CD4-positive, alpha-beta memory T cell (primary cell): ENCODE measurements at regions not wholly inside any gene's neighbourhood (a gene's known extent, or its start where the extent isn't known, plus 50 kb on each side); places are given as distances from the start of the nearest gene placed in this dataset.

Experiments used
- CTCF ChIA-PET: fragments of 350-600 bp; sonication (Branson Sonifier 250); formaldehyde crosslinking; loops from one replicate; lab custom pipeline; 2021; ENCODE audit warnings: inconsistent platforms; ENCODE audit not compliant: partially characterized antibody; lab: Charles Lee
- POLR2A ChIA-PET: fragments of 350-600 bp; sonication (Branson Sonifier 250); formaldehyde crosslinking; loops from one replicate; lab custom pipeline; 2021; ENCODE audit not compliant: partially characterized antibody; lab: Charles Lee
- DNase-seq, 5 donors: peaks; one replicate each; pipeline versions ENCODE4 v3.0.0 to v3.0.0-alpha.2; 2020 to 2022; ENCODE audit warnings: mixed read lengths in 1 of 5
- H3K27ac ChIP-seq: one replicate; pipeline ENCODE4 v1.7.0; 2013; ENCODE audit warnings: low read depth, low read length
- H3K27me3 ChIP-seq: 2 replicates; pipeline ENCODE4 v1.7.0; 2013; ENCODE audit warnings: mild to moderate bottlenecking, low read length, moderate library complexity; ENCODE audit not compliant: insufficient read depth
- H3K36me3 ChIP-seq: 2 replicates; pipeline ENCODE4 v1.7.0; 2013; ENCODE audit warnings: mild to moderate bottlenecking, low read length, moderate library complexity; ENCODE audit not compliant: insufficient read depth
- H3K4me1 ChIP-seq: 2 replicates; pipeline ENCODE4 v1.7.0; 2013; ENCODE audit warnings: mild to moderate bottlenecking, low read length, moderate library complexity; ENCODE audit not compliant: insufficient read depth
- H3K4me3 ChIP-seq, 2 donors: one replicate each; pipeline ENCODE4 v1.7.0; 2013; ENCODE audit warnings: low read length in 2 of 2, mild to moderate bottlenecking in 1 of 2
- H3K9me3 ChIP-seq, 2 donors: one replicate each; pipeline ENCODE4 v1.7.0; 2013; ENCODE audit warnings: low read length in 2 of 2, control low read depth in 1 of 2; ENCODE audit not compliant: control insufficient read depth in 1 of 2
- H3K27ac Mint-ChIP-seq, 7 donors: one replicate each; pipeline ENCODE4 v1.8.0; 2020 to 2021; ENCODE audit warnings: mixed read lengths in 7 of 7, mild to moderate bottlenecking in 6 of 7, inconsistent platforms in 3 of 7, moderate library complexity in 3 of 7
- H3K27me3 Mint-ChIP-seq, 2 donors: one replicate each; pipeline ENCODE4 v1.8.0; 2020 to 2021; ENCODE audit warnings: mixed read lengths in 2 of 2
- H3K36me3 Mint-ChIP-seq, 2 donors: one replicate each; pipeline ENCODE4 v1.8.0; 2020 to 2021; ENCODE audit warnings: mixed read lengths in 2 of 2, inconsistent platforms in 1 of 2, mild to moderate bottlenecking in 1 of 2
- H3K4me1 Mint-ChIP-seq, 4 donors: one replicate each; pipeline ENCODE4 v1.8.0; 2020 to 2021; ENCODE audit warnings: mixed read lengths in 4 of 4, mild to moderate bottlenecking in 1 of 4
- H3K4me3 Mint-ChIP-seq, 8 donors: one replicate each; pipeline ENCODE4 v1.8.0; 2020 to 2021; ENCODE audit warnings: mixed read lengths in 8 of 8, mild to moderate bottlenecking in 7 of 8, moderate library complexity in 6 of 8, inconsistent platforms in 3 of 8
- H3K9me3 Mint-ChIP-seq, 8 donors: one replicate each; pipeline ENCODE4 v1.8.0; 2020 to 2021; ENCODE audit warnings: mixed read lengths in 8 of 8, mild to moderate bottlenecking in 5 of 8, inconsistent platforms in 3 of 8, moderate library complexity in 1 of 8
- intact Hi-C: fragments of 100-400 bp; cut with micrococcal nuclease; formaldehyde crosslinking; loops from one replicate; pipeline ENCODE4 v1.15.1; 2023

- H3K36me3 ChIP-seq = no peaks in the 10 kb centered on the region
- peak in 1 of 5 donors; percentile 7 for DNase-seq
- H3K4me3 Mint-ChIP-seq = peak overlapping the region in 7 of 8 donors; percentile 64 to 82 (median 77)
- POLR2A ChIA-PET = interaction anchor here (1.4 to 3.5 kb wide), 4 partner anchors 9 to 101 kb away, joined by 4 to 92 read pairs (median 26); no protein-coding TSS in a partner anchor
- H3K9me3 ChIP-seq = no peaks in the 10 kb centered on the region
- H3K4me3 ChIP-seq = no peak overlapping the region
- peak overlapping the region; percentile 87 to 98 (median 95) for H3K27ac Mint-ChIP-seq
- CTCF ChIA-PET = interaction anchor here (2.0 to 2.4 kb wide), 2 partner anchors 13 to 78 kb away, joined by 10 to 11 read pairs; no protein-coding TSS in a partner anchor
- no peaks in the 10 kb centered on the region for H3K27me3 Mint-ChIP-seq
- H3K4me1 Mint-ChIP-seq = peaks cover 59 to 86% (median 72%) of the 10 kb centered on the region in 4 donors
- peak overlapping the region; percentile 67 for H3K27ac ChIP-seq
- H3K9me3 Mint-ChIP-seq = peaks cover 0 to 4% (median 0%) of the 10 kb centered on the region in 8 donors
- intact Hi-C loops = loop anchor here (1.0 to 5.0 kb wide), 7 partner anchors 47 to 542 kb away; partner anchors contain the start of genes FOXN3 and TDP1
- peaks cover 0 to 4% of the 10 kb centered on the region in 2 donors for H3K36me3 Mint-ChIP-seq
- H3K27me3 ChIP-seq = no peaks in the 10 kb centered on the region
- H3K4me1 ChIP-seq = peaks cover 75% of the 10 kb centered on the region
These were observed 235.0 kb downstream of the EFCAB11 start for GRCh38 chr14:89719366-89720075.

- no peak for DNase-seq
- H3K36me3 Mint-ChIP-seq = peaks cover 0 to 6% of the 10 kb centered on the region in 2 donors
- Histone ChIP-seq H3K27ac (no peak overlapping the region), H3K27me3 (no peaks in the 10 kb centered on the region), H3K4me3 (no peak overlapping the region), H3K4me1 (no peaks in the 10 kb centered on the region), H3K9me3 (no peaks in the 10 kb centered on the region), H3K36me3 (no peaks in the 10 kb centered on the region)
- H3K27ac Mint-ChIP-seq = no peak overlapping the region
- no peaks in the 10 kb centered on the region for H3K27me3 Mint-ChIP-seq
- ChIA-PET CTCF (no interaction called here), POLR2A (no interaction called here)
- intact Hi-C loops = no loop called here
- peaks cover 3 to 5% (median 4%) of the 10 kb centered on the region in 4 donors for H3K4me1 Mint-ChIP-seq
- H3K9me3 Mint-ChIP-seq = peaks cover 2 to 9% (median 5%) of the 10 kb centered on the region in 8 donors
- no peak overlapping the region for H3K4me3 Mint-ChIP-seq
These were observed 245.4 kb downstream of the EFCAB11 start for GRCh38 chr14:89708982-89709625.

GRCh38 chr14:89707086-89707485, 247.4 kb downstream of the EFCAB11 start:
- no peak overlapping the region for H3K4me3 ChIP-seq
- no peaks in the 10 kb centered on the region for H3K27me3 ChIP-seq
- DNase-seq = no peak
- CTCF ChIA-PET = interaction anchor here (1.1 to 3.5 kb wide), 3 partner anchors 11 to 25 kb away, joined by 3 to 10 read pairs (median 6); no protein-coding TSS in a partner anchor
- Mint-ChIP-seq H3K27me3 (no peaks in the 10 kb centered on the region), H3K36me3 (peaks cover 0 to 6% of the 10 kb centered on the region in 2 donors), H3K27ac (no peak overlapping the region), H3K9me3 (peaks cover 0 to 6% (median 5%) of the 10 kb centered on the region in 8 donors), H3K4me1 (peaks cover 16 to 23% (median 19%) of the 10 kb centered on the region in 4 donors), H3K4me3 (no peak overlapping the region)
- peaks cover 14% of the 10 kb centered on the region for H3K4me1 ChIP-seq
- no peaks in the 10 kb centered on the region for H3K36me3 ChIP-seq
- no peaks in the 10 kb centered on the region for H3K9me3 ChIP-seq
- POLR2A ChIA-PET = interaction anchor here (0.9 to 2.0 kb wide), 5 partner anchors 10 to 88 kb away, joined by 3 to 11 read pairs (median 4); no protein-coding TSS in a partner anchor
- intact Hi-C loops = no loop called here
- H3K27ac ChIP-seq = no peak overlapping the region

- intact Hi-C loops = no loop called here
- H3K36me3 Mint-ChIP-seq = no peaks in the 10 kb centered on the region
These were observed 251.7 kb downstream of the EFCAB11 start for GRCh38 chr14:89702876-89703200.

GRCh38 chr14:89702073-89702875, 252.3 kb downstream of the EFCAB11 start:
- peak overlapping the region; percentile 49 to 59 for H3K4me3 ChIP-seq
- intact Hi-C loops = no loop called here
- H3K27me3 ChIP-seq = no peaks in the 10 kb centered on the region
- ChIA-PET POLR2A (interaction anchor here (0.7 to 4.6 kb wide), 11 partner anchors 11 to 192 kb away, joined by 3 to 37 read pairs (median 4); no protein-coding TSS in a partner anchor), CTCF (interaction anchor here (0.6 to 1.3 kb wide), 6 partner anchors 8 to 287 kb away, joined by 3 to 7 read pairs (median 3); no protein-coding TSS in a partner anchor)
- Mint-ChIP-seq H3K27me3 (no peaks in the 10 kb centered on the region), H3K36me3 (no peaks in the 10 kb centered on the region), H3K27ac (peak overlapping the region; percentile 80 to 98 (median 92)), H3K9me3 (peaks cover 0 to 4% (median 0%) of the 10 kb centered on the region in 8 donors), H3K4me3 (peak overlapping the region; percentile 78 to 90 (median 82)), H3K4me1 (peaks cover 20 to 45% (median 33%) of the 10 kb centered on the region in 4 donors)
- no peaks in the 10 kb centered on the region for H3K36me3 ChIP-seq
- peak overlapping the region; percentile 54 for H3K27ac ChIP-seq
- no peak for DNase-seq
- no peaks in the 10 kb centered on the region for H3K9me3 ChIP-seq
- H3K4me1 ChIP-seq = peaks cover 27% of the 10 kb centered on the region

More at GRCh38 chr14:89702876-89703200, 251.7 kb downstream of the EFCAB11 start:
- CTCF ChIA-PET = interaction anchor here (0.6 to 1.3 kb wide), 5 partner anchors 9 to 288 kb away, joined by 3 to 7 read pairs (median 3); no protein-coding TSS in a partner anchor
- H3K36me3 ChIP-seq = no peaks in the 10 kb centered on the region
- H3K9me3 ChIP-seq = no peaks in the 10 kb centered on the region
- no peak overlapping the region for H3K27ac ChIP-seq
- no peak for DNase-seq
- peaks cover 27% of the 10 kb centered on the region for H3K4me1 ChIP-seq
- no peak overlapping the region for H3K4me3 ChIP-seq
- Mint-ChIP-seq H3K4me3 (peak overlapping the region in 1 of 8 donors; percentile 4), H3K4me1 (peaks cover 20 to 45% (median 32%) of the 10 kb centered on the region in 4 donors), H3K27me3 (no peaks in the 10 kb centered on the region), H3K9me3 (peaks cover 0 to 4% (median 0%) of the 10 kb centered on the region in 8 donors), H3K27ac (peak overlapping the region in 6 of 7 donors; percentile 13 to 80 (median 63))
- H3K27me3 ChIP-seq = no peaks in the 10 kb centered on the region
- POLR2A ChIA-PET = interaction anchor here (1.1 to 4.6 kb wide), 6 partner anchors 13 to 85 kb away, joined by 3 to 37 read pairs (median 6); no protein-coding TSS in a partner anchor

- peak overlapping the region; percentile 49 to 59 for H3K4me3 ChIP-seq
- no peaks in the 10 kb centered on the region for H3K9me3 ChIP-seq
- intact Hi-C loops = loop anchor here (1.0 kb wide), 3 partner anchors 20 to 284 kb away; partner anchors contain the start of gene FOXN3
- no peaks in the 10 kb centered on the region for H3K36me3 ChIP-seq
- Mint-ChIP-seq H3K4me3 (peak overlapping the region; percentile 78 to 90 (median 82)), H3K4me1 (peaks cover 20 to 45% (median 33%) of the 10 kb centered on the region in 4 donors), H3K27ac (peak overlapping the region; percentile 80 to 98 (median 93)), H3K27me3 (no peaks in the 10 kb centered on the region), H3K9me3 (peaks cover 0 to 4% (median 0%) of the 10 kb centered on the region in 8 donors), H3K36me3 (no peaks in the 10 kb centered on the region)
- no peaks in the 10 kb centered on the region for H3K27me3 ChIP-seq
- peak overlapping the region; percentile 54 for H3K27ac ChIP-seq
- ChIA-PET CTCF (interaction anchor here (0.7 to 1.8 kb wide), 2 partner anchors 60 to 83 kb away, joined by 3 to 5 read pairs; no protein-coding TSS in a partner anchor), POLR2A (interaction anchor here (0.7 to 4.6 kb wide), 14 partner anchors 11 to 191 kb away, joined by 3 to 37 read pairs (median 4); no protein-coding TSS in a partner anchor)
- peaks cover 27% of the 10 kb centered on the region for H3K4me1 ChIP-seq
- DNase-seq = peak; percentile 79 to 86 (median 80)
These were observed 253.1 kb downstream of the EFCAB11 start for GRCh38 chr14:89701211-89702043.
